Kidney tubule cell (primary cell): ENCODE measurements at regions not wholly inside any gene's neighbourhood (a gene's known extent, or its start where the extent isn't known, plus 50 kb on each side); places are given as distances from the start of the nearest gene placed in this dataset.
"Not testable (repeated sequence)": the region's sequence is repeated elsewhere in the genome, so short reads cannot be mapped to it uniquely, and the experiment has no call there.

Experiments used
- DNase-seq: peaks from one replicate; pipeline ENCODE4 v3.0.0-alpha.2; 2018; ENCODE audit warnings: low spot score

DNA sequence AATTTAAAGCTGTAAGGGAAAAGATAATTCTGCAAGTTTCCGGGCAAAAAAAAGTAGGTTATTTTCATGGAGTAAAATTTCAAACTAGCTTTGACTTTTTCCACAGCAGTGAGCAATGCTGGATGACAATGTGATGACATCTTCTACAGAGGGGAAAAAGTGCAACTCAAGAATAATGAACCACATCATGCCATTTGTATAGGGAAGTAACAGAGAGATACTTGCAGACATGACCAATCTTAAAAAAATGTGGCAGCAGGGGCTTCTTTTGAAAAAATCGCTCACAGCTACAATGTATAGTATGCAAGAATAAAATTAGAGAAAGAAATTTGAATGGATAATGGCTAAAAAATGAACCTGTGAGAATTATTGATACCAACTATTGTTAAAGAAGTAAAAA, 115.5 kb downstream of the DHRS2 start:
- DNase-seq, result peak; percentile 75

DNA sequence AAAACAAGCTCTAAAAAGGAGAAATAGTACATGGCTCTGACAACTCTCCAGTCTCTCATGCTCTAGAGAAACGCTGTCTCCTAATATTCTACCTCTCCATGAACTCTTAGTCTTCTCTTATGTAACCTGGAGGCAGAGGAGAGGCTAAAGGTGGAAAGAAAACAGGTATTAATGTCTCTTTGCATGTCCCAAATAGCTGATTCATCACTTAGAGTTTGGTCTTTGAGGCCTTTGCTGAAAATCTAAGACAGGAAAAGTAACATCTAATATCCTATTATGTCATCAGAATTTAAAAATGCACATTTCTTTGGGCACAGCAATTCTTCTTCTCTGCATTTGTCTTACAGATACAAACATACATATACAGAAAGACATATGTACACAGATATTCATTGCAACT, 127.2 kb downstream of the DHRS2 start:
- no peak for DNase-seq

DNA sequence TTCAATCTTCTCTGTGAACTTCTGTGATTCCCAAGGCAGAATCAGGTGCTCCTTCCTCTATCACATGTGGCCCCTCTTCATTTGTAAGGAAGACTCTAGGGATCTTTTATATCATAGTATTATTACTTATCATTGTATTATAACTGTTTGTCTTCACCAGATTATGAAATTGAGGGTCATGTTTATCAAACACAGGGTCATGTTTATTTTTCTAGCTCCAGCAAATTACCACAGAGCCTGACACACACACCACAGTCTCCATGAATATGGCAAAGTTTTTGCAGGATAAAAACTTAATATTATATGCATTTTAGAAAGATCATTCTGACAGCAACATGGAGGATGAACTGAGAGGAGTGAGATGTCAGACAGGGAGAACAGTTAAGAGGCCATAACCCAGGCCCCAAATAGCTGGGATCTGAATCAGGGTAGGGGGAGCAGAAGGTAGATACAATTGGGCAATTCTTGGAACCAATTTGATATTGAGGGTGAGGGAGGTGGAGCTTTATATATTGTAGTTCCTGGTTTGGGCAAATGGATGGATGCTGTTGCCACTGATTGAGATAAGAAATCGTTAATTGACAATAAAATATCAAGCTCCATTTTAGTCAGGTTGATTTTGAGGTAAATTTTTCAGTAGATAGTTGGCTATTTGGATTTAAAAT, 130.7 kb downstream of the DHRS2 start:
- no peak for DNase-seq

DNA sequence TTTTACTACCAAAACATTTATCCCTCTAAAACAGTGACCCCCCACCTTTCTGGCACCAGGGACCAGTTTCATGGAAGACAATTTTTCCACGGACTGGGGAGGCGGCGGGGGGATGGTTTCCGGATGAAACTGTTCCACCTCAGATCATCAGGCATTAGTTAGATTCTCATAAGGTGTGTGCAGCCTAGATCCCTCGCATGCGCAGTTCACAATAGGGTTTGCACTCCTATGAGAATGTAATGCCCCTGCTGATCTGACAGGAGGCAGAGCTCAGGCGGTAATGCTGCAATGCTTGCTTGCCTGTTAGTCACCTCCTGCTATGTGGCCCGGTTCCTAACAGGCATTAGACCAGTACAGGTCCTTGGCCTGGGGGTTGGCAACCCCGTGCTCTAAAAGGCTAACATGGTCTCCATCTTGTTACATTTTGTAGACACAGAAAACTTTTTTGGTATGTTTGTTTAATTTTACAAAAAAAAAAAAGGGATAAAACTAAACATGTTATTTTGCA, 133.1 kb downstream of the DHRS2 start:
- DNase-seq, result not testable (repeated sequence)

DNA sequence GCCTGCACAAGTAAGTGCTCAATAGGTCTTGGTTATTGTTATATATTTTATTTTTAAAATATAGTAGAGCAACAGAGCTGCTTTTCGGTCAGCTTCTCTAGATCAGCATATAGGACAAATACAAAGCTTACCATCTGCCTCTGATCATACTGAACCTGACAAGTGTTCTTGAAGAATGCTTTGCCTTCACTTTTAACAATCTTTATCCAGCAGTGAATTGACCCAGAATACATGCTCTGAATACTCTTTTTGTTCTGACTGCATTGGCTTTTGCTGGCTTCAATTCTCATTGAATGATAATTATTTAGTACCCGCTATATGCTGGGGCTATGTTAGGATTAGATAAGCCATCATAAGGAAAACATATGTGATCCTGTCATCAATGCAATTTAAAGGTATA, 137.8 kb downstream of the DHRS2 start:
- DNase-seq, result no peak

DNA sequence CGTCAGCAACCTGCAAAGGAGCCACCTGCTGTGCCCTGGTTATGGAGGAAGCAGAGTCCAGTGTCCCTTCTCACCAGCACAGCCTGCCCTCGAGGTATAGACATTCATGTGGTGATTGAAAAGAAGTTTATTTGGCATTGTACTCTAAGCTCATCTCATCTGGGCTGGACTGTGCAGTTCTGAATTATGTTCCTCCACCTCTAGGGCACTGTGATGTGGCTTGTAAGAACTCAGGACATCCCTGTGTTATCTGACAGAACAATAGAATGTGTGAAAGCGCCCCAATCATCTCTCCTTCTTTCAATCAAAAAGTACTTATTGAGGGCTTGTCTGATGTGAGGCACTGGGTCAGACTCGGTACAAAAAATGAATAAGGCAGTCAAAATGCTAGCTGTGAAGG, 140.1 kb downstream of the DHRS2 start:
- DNase-seq, result no peak

DNA sequence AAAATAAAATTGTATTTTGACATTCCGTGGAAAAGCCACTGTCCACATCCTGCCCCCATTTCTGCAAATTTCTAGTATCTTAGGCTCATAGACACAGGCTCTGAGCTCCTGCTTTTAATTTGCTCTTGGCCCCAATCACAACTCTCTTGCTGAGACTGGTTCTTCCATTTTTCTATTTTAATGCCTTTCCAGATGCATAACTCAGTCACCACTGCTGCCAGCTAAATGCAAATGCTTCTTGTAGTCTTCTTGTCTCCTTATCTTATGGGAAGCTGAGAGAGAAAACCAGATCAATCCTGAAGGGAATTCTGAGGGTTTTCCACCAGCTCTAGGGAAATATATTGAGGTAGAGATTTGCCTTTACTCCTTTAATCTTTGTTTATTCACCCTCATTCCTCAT, 149.0 kb downstream of the DHRS2 start:
- DNase-seq, result no peak

DNA sequence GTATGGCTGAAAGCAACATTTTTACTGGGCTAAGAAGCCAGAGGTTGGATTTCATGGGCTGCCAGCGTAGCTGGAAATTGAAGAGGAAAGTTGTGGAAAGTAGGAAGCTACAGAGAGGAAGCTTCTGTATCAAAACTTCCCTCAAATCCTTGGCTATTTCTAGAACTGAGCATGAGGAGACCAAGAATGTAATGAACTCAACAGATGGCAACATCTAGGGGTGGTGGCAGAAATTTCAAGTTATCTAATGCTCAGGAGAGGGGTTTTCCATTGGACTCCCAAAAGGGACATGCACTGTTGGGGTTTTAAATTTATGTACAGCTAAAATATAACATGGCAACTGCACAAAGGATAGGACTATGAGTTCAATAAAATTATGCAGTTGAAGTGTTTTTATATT, 151.3 kb downstream of the DHRS2 start:
- DNase-seq, result no peak

DNA sequence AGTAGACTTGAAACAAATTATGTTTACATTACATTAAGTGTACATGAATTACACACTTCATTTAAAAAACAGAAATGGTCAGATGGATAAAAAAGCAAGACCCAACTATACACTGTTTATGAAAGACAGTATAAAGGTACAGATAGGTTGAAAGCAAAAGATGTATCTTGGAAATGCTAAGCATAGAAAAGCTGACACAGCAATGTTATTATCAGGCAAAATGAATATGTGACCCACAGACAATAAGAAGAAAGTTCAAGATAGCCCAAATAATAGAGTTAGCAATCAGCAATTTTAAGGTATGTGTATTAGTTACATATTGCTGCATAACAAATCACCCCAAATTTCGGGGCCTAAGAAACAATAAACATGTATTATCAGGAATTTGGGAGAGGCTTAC, 153.5 kb downstream of the DHRS2 start:
- DNase-seq, result no peak

DNA sequence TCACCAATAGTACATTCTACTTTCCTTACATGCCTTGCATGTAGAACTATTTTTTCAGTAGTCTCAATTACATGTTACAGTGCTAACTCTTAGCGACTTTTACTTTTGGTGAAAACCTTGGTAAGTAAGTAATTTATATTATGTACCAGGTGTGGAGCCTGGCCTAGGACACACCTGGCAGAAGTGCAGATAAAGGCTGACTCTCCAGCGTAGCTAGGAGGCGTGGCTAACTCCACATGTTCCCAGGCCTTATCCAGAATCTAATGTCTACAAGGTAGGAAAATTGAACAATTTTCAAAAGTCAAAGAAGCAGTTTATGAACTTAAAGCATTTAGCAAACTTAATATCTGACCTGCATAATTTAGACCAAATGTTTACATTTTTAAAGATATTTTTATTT, 157.4 kb downstream of the DHRS2 start:
- DNase-seq, result no peak

DNA sequence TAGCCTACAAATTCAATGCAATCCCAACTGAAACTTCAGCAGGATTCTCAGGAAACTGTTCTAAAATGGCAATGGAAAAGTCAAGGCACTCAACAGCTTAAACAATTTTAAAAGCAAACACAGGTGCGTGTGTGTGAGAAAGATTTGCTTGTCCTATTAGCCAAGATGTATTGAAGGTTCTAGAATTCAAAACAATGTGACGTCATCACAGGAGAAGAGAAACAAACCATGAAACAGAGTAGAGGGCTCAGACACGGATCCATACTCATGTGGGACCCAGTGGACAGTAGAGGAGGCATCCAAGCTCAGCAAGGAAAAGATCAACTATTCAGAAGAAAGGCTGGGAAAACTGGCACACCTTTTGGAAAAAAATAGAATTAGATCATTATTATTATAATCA, 152.8 kb upstream of the DHRS4 start:
- no peak for DNase-seq

DNA sequence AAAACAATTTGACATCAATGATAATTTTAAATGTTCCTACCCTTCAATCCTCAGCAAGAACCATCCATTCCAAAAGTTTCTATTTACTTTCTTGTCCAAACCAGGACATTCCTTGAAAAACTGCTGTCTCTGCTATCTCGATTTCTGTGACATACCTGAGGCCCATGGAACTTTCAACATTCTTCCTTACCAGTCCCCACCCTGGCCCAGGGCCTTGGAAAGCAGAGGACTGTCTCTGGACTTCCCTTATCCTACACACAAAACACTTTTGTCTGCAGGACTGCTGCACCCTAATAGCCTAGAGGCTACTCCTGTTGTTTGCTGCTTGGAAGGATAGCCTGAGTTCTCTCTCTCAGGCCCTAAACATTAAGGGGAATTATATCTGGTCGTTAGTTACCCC, 151.8 kb upstream of the DHRS4 start:
- DNase-seq, result no peak

DNA sequence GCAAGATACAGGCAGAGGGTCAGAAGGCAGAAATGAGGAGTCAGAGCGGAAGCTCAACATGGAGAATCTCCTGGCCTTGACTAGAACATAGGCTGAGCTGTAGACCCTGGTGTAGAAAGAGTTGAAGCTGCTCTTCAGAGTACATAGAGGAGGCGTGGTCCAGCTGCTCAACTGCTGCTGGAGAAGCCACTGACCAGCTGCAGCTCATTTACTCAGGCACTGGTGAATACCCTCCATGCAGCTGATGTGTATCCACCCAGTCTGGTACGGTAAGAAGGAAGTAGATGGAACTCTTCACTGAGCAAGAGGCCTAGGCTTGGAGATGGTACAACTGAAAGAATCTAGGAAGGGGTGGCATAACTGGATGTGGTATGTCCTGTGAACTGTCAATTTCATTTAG, 148.8 kb upstream of the DHRS4 start:
- DNase-seq, result no peak

DNA sequence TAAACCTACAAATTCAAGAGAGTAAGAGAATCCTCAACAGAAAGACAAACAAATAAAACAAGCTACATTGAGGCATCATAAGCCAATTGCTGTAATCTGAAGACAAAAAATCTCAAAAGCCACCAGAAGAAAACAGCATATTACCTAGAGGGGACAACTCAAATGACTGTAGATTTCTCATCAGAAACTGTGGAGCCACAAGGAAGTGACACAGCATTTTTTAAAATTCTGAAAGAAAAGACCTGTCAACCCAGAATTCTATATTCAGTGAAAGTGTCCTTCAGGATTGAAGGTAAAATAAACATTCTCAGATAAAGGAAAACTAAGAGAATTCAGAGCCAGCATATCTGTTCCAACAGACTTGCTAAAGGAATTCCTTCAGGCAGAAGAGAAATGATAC, 147.8 kb upstream of the DHRS4 start:
- no peak for DNase-seq

DNA sequence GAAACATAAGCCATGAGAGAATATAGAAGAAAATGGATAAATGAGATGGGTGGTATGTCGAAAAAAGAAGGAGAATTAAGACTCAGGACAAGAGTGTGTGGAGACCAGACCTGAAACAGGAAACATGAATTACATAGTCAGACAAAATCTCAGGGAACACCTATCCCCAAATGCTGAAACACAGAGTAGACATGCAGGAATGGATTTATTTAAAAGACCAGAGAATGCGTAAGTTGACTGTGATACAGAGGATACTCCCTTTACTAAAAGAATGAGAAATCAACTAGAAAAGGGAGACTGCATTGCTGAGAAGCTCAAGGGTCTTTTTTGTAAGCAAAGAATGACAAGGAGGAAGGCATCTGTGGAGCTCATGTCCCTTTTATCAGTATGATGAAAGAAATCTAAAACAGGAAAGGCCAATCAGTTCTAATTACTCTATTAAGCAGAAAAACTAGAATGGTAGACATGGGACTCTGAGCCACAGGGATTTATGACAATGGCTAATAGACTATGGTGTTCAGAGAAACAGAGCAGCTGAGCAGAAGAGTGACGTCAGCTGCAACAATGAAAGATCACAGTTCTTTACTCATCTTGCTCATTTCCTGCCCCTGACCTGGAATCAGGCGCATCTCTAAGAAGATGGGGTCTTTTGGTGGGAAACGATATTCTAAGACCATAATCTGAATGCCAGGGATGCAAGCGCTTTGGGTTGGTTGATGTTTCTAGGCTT, 138.9 kb upstream of the DHRS4 start:
- no peak for DNase-seq

DNA sequence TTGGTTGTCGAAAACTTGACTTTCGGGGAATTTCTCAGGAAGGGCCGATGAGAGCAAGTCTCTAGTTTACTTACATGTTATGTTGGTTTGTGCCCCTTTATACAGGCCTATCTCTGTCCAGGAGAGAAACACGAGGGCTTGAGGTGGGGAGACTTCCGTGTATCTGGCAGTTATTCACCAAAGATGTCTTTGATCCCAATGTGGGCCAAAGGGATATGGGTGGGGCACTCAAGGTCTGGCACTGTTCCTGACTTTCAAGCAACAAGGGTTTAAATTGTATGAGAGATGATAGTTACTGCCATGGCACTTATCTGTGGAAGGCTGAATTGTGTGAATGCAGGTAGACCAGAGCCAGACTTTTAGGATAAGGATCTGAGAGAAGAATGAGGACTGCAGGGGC, 137.2 kb upstream of the DHRS4 start:
- DNase-seq, result no peak

DNA sequence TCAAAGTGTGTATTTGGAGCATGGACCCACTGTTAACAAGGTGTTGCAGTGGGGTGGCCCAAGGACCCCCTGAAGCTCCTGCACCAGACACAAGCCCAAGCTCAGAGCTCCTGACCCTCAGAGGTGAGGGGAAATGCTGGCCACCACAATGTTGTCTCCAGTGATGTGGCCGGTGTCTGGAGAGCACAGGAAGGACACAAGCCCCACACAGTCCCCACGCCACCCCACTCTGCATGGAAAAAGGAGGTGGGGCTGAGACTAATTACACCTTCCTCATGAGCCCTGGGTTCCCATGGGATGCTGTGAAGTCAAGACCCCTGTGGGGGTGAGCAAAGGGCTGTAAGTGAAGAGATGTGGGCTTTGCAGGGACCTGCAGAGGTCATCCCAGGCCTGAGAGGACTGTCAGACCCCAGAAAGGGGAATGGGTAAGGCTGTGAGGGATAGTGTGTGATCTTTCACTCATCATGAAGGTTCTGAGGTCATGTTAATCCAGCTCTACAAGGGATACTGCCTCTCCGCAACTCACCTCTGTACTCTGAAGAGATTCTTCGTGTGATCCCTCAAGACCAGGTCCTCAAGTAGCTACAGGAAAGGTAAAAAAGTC, 136.3 kb upstream of the DHRS4 start:
- DNase-seq, result no peak

DNA sequence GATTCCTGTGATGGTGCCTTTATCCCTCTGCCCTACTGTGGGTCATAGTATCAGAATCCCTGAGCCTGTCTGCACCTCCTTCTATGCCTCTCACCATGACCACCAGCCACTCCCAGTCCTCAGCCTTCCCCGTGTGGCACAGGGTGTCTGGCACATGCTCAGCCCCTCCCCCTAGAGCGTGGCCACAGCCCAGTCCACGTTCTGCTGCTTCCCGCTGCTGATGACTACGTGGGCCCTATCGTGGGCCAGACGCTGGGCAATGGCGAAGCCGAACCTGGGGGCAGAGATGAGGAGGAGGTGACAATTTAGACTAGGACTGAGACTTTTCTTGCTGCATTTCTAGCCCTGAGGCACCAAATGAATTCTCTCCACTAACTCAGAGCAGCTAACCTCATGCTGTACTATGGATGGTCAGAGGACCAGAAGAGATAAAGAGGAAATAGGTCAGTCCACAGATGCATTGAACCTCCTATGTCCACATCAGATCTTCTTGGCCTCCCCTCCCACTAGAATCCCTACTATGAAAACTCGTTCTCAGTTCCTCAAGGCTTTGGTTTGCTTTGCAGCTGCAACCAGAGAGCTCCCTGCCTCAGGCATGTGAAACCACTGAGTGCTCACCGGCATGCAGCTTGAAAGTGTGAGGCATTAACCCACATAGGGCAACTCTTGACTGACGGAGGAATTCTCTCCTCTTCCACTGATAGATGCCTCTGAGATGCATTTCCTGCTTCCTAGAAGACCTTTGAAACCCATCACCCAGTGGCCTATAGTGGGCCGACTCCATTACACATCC, 126.3 kb upstream of the DHRS4 start:
- peak; percentile 5 for DNase-seq

DNA sequence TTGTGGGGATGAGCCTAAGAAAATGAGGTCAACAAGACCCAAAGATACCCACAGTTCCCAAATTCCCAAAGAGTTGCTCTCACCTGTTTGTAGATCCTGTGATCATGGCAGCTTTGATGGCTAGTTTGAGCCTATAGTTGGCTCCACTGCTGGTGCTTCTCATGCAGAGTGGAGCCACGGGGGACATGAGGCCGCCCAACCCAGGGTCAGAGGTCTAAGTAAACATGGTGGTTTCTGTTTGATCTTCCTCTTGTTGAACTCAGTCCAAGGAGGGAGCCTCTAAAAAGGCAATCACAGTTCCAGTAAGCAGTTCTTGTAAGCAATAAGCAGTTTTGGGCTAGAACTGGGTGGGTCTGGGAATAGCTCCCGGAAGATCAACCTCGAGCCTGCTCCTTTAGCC, 125.6 kb upstream of the DHRS4 start:
- DNase-seq, result no peak

DNA sequence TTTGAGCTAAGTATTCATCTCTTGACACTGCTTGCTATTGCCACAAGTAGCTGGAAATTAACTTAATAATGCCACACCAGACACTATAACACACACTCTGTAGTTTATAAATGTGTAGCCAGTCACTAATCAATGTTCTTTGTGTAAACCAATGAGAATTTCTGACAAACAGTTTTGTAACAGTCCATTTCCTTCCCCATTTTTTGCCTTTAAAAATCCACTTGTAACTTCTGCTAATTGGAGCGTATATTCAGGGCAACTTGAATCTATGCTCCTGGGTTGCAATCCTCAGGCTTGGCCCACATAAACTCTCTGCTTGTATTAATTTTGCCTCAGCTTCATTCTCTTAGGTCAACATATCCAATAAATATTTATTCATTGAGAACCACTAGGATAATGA, 125.0 kb upstream of the DHRS4 start:
- no peak for DNase-seq

DNA sequence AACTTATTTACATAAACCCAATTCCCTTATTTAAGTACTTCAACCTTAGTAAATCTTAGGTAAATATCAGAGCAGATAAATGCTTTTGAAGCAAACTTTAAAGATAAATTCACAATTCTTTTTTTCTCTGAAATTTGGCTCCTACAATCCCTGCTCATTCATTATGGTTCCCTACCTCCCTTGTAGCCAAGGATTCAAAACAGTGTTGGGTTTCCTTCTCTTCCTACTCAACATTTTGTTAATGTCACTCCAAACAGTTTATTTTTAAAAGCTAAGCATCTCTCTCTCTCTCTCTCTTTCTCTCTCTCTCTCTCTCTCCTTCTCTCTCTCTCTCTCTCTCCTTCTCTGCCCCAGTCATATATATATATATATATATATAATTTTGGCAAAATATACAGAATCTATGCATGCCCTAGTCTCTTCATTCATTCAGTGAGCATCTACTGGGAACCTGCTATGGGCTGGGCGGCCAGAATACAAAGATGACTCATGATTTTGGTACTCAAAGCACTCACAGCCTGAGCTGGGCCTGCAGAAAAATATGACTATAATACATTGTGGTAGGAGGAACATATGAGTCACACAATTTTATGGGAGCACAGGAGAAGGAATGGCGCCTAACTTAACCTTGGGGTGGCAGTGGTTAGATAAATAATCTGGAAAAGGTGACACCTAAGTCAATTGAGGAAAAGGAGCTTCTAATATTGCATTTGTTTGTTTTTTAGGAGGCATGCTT, 123.7 kb upstream of the DHRS4 start:
- DNase-seq, result peak; percentile 94

DNA sequence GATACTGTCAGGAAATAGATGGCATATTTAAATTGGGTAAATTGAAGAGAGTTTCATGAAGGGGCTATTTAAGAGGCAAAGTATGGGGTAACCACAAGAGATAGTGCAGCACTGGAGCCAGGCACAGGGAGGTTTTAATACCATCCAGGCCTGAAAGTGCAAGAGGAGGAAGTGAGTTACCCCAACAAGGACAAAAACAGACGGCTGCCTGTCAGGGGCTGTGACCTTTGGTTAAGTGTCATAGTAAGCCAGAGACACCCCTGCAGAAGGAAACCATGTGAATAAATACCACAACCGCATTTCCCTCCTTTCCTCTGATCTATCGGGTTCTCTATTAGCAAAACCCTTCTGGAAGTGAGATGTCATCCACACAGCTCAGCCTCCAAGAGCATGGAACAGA, 122.0 kb upstream of the DHRS4 start:
- DNase-seq, result no peak
